ENCODE measurements at regions not wholly inside any gene's neighbourhood (a gene's known extent, or its start where the extent isn't known, plus 50 kb on each side); places are given as distances from the start of the nearest gene placed in this dataset.

GRCh38 chr9:84212246-84212645, 128.3 kb downstream of the SLC28A3 start:
- no peak for FAIRE-seq
- H3K4me3 ChIP-seq (replicated peaks in 1 of 3; ENCODE audit: insufficient read depth in 1 of 3, low read depth in 1 of 3, low read length in 3 of 3) = no peak overlapping the region
- no peak for DNase-seq (ENCODE audit: low read depth, low spot score)
- H3K27ac ChIP-seq (ENCODE audit: insufficient read depth, low read depth, low read length) = no peak overlapping the region
- BruUV-seq (replicated peaks) = no TSS peak
- H3K79me2 ChIP-seq (ENCODE audit: control insufficient read depth, insufficient read depth, low read length) = no peaks in the 10 kb centered on the region
- no peak for TF ChIP-seq JUN (IDR thresholded peaks at IDR 0.05; ENCODE audit: borderline replicate concordance, insufficient read depth, insufficient read length, low read depth)
- no peak for TF ChIP-seq CTCF (IDR thresholded peaks at IDR 0.05; ENCODE audit: extremely low read depth in 1 of 2, insufficient read depth in 1 of 2, low read depth in 1 of 2, low read length in 2 of 2)
- TF ChIP-seq MAX (IDR thresholded peaks at IDR 0.05; ENCODE audit: insufficient read depth, insufficient read length) = no peak
- TF ChIP-seq EZH2 (IDR thresholded peaks at IDR 0.05; ENCODE audit: borderline replicate concordance, low read depth, low read length, severe bottlenecking) = no peak
- TF ChIP-seq GATA2 (IDR thresholded peaks at IDR 0.05; ENCODE audit: insufficient read depth, insufficient read length, low read depth, low read length) = no peak
- no peak for TF ChIP-seq MYC (IDR thresholded peaks at IDR 0.05; ENCODE audit: low read depth, low read length)
- no peak for TF ChIP-seq FOS (IDR thresholded peaks at IDR 0.05; ENCODE audit: borderline replicate concordance, insufficient read depth, low read length)
- no peak overlapping the region for H3K9ac ChIP-seq (replicated peaks; ENCODE audit: extremely low read depth, insufficient read depth, low read length)
- intact Hi-C loops (cut with micrococcal nuclease) (no loop called here), dilution Hi-C loops (cut with MboI; ENCODE audit: extremely low pct_ligation_motif_present, low sequenced_read_pairs) (no loop called here)
- H3K36me3 ChIP-seq (ENCODE audit: control insufficient read depth in 2 of 2, extremely low read depth in 1 of 2, insufficient read depth in 2 of 2, low read length in 2 of 2) = no peaks in the 10 kb centered on the region
- no peak overlapping the region for H2AFZ ChIP-seq (ENCODE audit: low read depth, low read length)
- CTCF ChIA-PET = interaction anchor here (0.5 kb wide), 1 partner anchor 8 kb away, joined by 3 read pairs; no protein-coding TSS in a partner anchor
- no peaks in the 10 kb centered on the region for H3K9me1 ChIP-seq (replicated peaks; ENCODE audit: control insufficient read depth, extremely low read depth, insufficient read depth, low read length)
- POLR2A ChIA-PET = no interaction called here
- no peak overlapping the region for H3K4me2 ChIP-seq (ENCODE audit: insufficient read depth, low read length)
- no peaks in the 10 kb centered on the region for H3K9me3 ChIP-seq (replicated peaks; ENCODE audit: control insufficient read depth, insufficient read depth, low read length)
- no peaks in the 10 kb centered on the region for H4K20me1 ChIP-seq (replicated peaks; ENCODE audit: control insufficient read depth, extremely low read depth, insufficient read depth, low read length)
- H3K27me3 ChIP-seq (ENCODE audit: control insufficient read depth in 2 of 2, insufficient read depth in 2 of 2, low read length in 2 of 2) = no peaks in the 10 kb centered on the region
- no peaks in the 10 kb centered on the region for H3K4me1 ChIP-seq (ENCODE audit: control insufficient read depth, extremely low read depth, insufficient read depth, low read length)

Data from endothelial cell of umbilical vein (primary cell).